ENCODE measurements at regions not wholly inside any gene's neighbourhood (a gene's known extent, or its start where the extent isn't known, plus 50 kb on each side); places are given as distances from the start of the nearest gene placed in this dataset.

DNA sequence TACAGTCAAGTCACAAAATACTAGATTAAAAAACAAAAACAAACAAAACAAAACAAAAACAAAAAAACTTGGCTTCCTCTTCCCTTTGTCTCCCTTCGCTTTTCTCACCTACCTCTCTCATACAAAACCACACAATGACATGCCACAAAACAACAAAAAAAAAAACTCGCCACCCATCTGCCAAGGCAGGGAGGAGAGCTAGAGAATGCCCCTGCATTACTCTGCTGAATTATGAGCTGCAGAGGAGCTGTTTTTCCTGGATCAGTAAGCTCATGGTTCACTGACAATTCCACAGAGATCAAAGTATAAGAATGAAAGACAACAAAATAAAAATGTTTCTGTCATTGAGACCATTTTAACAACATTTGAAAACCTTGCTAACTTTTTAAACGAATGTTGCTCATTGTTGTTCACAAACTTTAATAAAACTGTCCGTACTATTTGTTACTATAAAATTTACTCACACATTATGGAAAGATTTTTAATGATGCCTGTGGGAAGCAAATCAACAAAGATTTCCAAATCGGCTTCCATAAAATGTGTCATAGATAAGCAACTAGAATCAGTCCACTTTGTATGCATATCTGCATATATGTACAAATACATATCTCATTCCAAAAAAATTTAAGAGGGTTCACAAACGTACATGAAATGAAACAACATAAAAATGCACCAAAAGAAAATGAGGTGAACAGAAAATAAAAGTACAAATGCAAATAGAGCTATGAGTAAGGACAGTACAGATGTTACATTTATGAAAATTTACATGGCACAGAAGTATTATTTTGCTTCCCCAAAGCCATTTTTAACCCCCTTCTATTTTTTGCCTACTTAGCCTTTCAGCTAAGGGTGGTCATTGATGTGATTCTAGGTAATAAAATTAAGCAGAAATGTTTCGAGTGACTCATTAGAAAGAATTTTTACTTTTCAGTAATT, 252.4 kb upstream of the FAT4 start:
- no peak for DNase-seq (ENCODE audit: low spot score)

DNA sequence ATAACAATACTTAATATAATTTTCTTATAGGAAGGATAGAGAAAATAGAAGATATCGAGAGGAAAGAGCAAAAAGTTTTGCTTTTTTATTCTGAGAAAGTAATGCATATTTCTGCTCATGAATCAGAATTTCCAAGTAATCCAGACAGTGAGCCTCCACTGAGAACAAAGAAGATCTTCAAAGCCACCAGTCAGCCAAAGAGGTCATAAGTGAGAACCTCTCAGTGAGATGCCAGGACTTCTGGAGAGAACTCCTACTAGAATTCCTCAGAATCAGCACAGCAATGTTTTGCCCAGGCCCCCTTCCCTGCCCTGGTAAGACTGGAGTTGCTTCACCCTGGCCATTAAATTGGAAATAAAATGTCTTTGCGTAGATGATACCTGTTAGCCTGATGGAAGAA, 254.4 kb upstream of the FAT4 start:
- DNase-seq (ENCODE audit: low spot score) = no peak

DNA sequence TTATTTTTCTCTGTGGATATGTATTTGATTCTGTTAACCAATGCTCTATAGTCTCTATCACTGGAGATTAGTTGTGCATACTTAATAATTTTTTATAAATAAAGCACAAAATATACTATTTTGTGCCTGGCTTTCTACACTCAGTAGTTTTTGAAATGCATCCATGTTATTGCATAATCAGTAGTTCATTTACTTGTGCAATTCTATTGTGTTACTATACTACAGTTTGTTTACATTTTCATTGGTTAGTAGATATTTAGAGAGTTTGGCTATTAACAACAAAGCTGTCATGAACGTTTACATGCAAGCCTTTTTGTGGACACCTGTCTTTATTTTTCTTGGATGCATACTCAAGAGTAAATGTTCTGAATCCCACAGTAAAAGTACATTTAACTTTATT, 265.0 kb upstream of the FAT4 start:
- DNase-seq (ENCODE audit: low spot score) = no peak

DNA sequence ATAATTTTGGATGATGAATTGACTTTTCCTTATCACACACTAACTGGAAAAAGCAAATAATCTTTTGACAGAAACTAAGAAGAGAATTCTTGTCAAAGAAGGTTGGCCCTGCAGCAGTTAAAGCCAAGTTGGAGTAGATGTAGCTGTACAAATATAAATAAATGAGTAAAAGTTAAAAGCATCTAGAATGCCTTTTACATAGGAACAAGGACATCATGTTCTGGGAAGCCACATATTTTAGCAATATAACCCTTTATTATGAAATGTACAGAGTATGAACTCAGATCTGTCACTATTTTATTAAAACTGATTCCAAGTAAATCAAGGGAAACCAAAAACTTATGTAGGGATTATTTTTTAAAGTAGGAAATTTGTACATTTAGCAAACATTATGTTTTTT, 269.4 kb upstream of the FAT4 start:
- no peak for DNase-seq (ENCODE audit: low spot score)

DNA sequence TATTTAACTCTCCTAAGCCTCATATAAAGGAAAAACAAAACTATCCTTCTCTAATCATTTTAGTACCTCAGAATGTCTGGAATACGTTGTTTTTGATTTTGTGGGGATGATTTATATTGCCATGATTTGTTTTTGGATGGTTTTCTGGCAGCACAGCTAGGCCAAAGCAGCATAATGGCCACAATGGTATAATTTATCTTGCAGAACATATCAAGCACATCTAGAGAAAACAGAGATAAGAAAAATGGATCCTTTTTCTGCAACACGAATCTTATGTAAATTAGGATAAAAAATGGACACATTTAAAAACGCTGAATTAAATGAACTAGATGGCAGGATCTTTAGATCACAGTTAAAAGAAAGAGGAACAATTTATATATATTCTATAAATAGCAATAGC, 269.9 kb upstream of the FAT4 start:
- DNase-seq (ENCODE audit: low spot score) = no peak

DNA sequence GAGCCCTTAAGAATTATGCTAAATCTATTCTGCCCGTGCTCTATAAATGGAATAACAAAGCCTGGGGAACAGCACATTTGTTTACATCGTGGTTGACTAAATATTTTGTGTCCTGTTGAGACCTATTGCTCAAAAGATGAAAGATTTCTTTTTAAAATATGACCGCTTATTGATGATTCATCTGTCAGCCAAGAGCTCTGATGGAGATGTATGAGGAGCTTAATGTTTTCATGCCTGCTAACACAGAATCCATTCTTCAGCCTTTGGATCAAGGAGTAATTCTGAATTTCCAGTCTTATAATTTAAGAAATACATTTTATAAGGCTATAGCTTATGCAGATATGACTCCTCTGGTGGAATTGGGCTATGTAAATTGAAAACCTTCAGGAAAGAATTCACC, 271.3 kb upstream of the FAT4 start:
- DNase-seq (ENCODE audit: low spot score) = no peak

DNA sequence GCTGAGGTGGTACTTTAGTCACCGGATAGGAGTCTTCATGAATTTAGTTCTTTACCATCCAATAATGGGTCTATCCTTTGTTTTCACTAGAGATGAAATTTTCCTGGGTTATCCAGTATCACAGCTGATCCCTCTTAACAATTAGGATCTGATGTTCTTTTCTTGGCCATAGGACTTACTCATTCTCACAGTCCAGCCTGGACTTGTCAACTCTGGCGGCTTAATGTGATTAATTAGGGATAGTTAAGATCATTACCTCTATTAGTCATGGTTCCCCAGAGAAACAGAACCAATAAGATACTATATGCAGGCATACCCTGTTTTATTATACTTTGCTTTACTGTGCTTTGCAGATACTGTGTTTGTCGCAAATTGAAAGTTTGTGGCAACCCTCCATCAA, 272.7 kb upstream of the FAT4 start:
- DNase-seq (ENCODE audit: low spot score) = no peak

DNA sequence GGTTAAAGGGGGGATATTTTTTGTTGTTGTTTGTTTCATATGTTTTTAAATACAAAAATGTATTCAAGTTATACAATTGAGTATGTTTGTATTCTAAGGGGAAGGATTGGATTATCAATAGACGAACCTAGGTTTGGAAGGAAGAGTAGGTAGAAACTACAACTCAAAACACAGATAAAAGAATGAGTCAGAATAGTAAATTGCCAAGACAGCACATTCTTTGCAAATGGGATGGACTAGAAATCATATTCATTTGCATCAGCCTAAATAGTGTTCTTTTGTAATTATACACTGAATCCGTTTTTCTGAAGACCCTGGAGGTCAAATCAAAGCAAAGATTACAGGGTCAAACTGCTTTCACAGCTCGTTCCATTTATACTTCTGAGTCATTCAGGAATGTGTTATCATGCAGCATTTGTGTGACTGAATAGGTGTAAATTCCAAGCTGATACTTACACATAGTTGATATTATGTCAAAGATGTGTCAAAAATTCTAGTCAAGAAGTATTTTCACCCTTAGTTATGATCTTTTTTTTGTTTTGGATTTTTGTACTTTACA, 273.3 kb upstream of the FAT4 start:
- DNase-seq (ENCODE audit: low spot score) = no peak

DNA sequence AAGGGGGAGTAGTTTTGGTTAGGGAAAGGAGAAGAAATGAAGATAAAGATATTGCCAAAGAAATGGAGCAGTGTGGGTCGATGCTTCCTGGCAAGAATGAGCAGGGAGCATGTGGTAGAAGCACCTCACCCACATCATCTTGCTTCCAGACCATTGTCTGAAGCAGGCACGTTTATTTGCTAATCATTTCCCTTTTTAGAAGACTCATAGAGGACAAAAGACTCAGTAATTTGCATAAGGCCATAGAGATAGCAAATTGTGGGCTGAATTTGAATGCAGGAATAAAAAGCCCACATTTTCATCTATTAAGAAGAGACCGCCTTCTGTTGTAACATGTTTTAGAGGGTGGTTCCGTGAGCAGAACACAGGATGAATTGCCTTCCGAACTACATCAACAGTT, 275.2 kb upstream of the FAT4 start:
- DNase-seq (ENCODE audit: low spot score) = no peak

DNA sequence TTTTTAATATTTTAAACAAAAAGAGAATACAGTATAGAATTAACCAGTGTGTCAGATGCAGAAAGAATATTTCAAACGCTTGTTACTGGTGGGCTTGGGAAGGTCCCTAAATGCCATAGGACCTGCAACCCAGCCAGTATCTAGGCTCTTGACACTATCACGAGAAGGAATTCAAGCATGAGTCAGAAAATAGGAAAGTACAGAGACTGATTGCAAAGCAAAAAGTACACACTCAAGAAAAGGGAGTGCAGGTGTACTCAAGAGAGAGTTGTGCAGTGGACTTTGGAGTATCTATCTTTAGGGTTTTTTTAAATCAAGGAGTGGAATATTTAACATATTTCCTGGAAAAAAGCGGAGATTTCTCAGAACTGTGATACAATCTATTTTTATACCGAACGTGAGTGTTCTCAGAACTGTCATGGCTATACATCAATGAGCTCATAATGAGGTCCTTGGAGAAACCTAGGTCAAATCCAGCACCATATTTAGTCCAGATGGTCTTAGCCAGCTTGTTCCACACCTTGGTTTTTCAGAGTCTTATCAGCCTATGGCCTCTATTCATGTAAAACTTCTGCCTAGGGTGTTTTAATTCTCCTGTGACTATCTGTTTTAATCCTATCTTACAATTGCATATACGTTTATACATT, 291.8 kb upstream of the FAT4 start:
- DNase-seq (ENCODE audit: low spot score) = no peak

DNA sequence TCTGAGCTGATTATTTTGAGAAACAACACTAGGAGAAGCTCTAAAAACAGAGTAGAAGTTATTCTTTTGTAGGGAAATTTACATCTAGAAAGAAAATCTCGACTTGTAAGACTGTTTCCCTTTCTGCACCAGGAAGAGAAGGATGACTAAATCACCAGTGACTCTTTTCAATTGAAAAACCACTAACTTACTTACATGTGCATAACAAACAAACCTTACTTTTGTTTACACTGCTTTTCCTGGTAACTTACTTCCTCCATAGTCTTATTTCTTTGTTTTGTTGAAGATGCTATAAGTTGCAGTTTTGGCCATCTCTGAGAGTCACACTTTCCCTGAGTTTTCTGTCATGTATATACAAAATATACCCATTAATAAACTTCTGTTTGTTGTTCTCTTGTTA, 293.6 kb upstream of the FAT4 start:
- DNase-seq (ENCODE audit: low spot score) = no peak

DNA sequence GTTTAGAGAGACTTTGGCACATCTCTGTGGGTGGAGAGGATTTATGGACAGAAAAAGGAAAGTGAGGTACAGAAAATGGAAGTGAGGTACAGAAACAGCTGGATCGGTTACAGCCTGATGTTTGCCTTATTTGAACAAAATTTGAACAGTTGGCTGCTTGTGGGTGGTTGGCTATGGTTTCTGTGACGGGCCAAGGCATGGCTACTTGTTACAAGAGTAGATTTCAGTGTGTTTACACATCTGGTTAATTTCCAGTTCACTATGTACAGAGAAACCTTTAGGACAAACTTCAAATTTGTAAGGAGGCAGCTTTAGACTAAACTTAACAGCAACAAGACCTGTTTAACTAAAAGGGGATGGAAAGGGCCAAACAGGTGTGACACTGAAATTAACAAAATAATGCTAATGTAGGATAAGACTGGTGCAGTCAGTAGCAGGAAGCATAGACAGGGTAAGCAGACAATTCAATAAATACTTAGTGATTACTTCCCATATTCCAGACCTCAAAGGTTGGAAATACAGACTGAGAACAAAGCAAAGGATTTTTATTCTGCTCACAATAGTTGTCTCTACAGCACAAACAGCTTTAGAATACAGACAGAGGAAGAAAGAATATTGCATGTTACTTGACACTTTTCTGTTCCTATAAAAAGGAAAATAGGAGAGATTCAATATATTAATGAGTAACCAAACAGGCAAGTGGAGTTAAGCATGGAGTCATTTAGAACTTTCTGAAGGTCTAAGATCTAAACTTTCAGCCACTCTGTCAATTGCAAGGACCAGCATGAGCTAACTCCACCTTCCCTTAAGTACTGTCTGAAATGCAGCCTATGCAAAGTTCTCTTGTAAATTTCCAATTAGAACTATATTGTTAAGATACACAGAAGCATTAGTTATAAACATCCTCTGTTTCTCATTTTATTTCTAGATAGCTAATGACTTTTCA, 294.4 kb upstream of the FAT4 start:
- DNase-seq (ENCODE audit: low spot score) = no peak

DNA sequence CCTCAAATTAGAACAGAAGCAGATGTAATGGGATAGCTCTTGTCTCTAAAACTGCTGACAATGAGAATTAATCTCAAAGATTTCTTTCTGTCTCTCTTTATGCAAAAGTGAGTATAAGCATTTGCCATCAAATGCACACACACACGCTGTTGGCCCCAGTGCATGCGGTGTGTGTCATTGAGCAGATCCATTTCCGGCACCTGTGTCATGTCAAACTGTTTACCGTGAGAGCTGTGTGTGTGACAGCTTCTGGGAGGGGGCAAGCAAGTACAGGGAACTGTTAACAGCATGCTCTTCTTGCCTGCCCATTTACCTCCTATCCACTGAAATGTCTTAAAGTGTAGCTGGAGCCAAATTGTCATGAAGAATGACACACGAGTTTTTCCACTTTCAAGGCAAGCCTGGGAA, 297.9 kb upstream of the FAT4 start:
- no peak for DNase-seq (ENCODE audit: low spot score)

DNA sequence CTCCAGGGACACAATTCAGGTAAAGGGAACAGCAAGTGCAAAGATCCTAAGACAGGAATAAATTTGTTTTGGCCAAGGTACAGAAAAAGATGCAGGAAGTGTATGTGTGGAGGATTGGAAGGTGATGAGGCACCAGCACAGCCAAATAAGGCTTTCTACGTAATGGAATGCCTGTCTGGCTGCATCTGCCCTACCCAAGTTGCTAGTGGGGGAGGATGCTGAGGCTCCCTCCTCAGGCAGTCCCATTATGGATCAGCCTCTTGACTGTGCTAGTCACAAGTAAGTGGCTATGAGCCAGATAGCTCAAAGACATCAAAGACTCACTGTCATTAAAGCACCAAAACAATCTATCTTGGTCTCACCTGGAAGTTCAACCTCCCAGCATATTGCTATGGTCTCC, 300.9 kb upstream of the FAT4 start:
- DNase-seq (ENCODE audit: low spot score) = no peak

DNA sequence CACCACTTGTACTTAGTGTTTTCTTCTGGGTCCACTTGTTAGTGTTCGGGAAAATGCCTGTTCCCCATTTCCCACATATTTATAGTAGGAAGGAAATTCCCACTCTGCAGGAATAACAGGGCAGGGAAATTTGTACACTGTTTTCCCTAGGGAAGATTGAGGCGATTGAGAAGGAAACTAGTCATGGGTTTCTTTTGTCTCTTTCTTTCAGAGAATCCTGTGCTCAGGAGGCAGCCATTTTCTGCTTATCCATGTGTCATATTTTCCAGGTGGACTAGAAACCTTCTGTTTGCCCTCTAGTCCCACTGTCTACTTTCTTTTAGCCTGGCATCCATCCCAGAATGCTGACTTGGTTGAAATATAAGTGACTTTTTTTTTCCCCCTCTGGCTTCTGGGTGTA, 299.1 kb upstream of the ANKRD50 start:
- DNase-seq (ENCODE audit: low spot score) = no peak

DNA sequence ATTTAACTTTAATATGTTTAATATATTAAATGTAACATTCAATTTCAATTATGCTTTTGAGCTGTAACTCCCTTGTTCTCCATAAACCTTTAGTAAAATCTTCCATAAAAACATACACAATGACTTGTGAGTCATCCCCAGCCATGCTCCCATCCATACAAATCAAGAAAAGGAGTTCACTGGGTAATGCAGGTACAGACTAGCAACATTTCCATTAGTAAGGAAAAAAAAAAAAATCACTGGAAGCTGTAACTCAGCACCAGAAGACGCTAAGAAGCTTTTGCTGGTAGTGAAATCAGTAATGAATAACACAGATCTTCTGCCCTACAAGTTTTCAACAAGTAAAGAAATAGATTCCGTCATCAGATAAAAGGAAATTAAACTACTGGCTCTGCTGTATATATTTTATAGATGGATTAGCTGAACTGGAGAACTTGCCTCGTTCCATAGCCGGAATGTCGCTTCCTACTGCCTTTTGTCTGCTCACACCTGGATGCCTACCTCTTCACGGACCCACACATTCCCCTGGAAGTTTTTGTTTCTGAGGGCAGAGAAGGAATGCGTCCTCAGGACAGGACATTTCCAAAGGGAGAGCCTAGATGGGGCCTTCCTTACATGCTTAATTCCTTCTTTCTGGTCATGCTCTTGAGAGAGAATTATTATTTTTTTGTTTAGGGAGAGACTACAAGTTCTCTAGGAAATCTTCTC, 298.4 kb upstream of the ANKRD50 start:
- no peak for DNase-seq (ENCODE audit: low spot score)

DNA sequence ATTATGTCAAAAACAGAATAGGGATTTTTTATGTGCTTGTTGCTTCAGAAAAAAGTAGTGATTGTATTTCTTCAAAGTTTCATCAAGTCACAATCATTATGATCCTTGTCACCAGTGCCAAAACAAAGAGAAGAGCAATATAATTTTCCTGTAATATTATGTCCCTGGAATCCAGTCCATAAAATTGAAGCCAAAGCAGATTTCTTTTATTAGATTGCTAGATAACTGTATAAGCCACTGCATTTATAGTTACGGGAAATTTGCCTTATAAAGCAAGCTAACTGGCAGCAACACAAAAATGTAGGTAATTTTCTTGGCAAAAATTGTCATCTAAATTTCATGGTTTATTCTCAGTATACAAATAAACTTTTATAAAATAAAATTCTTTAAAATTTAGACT, 296.1 kb upstream of the ANKRD50 start:
- DNase-seq (ENCODE audit: low spot score) = no peak

DNA sequence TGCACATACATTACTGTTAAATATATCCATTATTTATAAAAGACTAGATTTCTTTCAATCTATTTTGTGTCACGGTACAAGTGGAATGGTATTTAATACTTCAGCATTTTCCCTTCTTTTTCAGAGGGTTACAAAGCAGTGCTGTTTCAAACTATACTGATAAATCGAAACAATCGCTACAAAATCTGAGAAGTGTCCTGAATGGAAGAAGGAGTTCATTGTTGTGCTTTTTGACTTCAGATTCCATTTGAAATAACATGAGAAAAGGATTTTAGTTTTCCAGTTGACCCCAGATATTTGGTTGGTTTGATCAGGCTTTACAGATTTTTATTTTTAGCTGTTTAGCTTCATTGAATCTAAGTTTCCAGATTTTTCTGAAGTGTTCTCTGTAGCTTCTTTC, 292.1 kb upstream of the ANKRD50 start:
- no peak for DNase-seq (ENCODE audit: low spot score)

DNA sequence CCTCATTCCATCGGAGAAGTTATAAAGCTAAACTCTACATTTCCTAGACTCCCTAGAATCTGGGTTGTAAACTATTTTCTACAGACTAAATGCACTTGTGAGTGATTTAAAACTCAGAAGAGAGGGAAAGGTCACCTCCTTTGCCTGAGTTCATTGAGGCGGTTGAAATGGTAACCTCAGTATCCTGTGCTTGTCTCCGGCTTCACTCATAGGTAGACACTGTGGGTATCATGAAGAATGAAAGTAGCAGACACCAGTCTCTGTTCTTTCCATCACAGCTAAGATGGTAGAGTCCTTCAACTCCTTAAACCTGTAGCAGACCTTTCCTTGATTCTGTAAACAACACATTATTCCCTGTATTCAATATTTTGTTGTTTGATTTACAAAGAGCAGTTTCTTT, 291.3 kb upstream of the ANKRD50 start:
- no peak for DNase-seq (ENCODE audit: low spot score)

DNA sequence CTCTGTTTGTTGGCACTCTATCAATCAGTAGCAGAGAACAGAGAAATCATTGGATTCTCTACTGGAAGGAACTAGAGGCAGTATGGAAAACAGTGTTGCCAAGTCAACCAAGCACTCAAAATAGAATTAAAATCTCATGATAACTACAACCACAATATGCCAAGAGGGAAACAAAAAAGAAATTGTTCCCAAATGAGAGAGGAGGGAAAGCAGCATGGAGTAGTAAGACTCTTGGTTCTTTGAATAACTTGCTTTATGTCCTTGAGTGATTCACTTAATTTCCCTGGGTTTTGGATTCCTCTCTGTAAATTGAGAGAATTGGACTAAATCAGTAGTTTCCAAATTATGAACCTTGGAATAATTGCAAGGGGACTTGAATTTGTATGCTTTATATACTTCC, 285.5 kb upstream of the ANKRD50 start:
- DNase-seq (ENCODE audit: low spot score) = no peak

DNA sequence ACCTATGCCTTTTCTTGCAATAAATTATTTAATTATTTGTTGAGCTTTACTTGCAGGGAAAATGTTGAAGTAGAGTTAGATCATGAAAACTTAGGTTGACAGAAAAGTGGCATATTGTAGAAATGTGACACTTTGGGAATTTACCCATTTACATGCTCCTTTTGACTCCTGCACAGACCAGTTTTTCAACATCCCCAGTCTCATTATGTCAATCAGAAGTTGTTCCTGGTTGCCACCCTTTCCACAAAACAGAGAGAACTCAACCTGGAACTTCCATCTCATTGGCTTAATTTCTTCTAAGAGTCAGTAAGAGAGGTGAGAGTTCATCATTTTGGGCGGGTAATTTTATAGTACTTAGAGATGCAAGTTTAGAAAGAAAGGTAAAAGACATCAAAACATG, 284.6 kb upstream of the ANKRD50 start:
- DNase-seq (ENCODE audit: low spot score) = no peak

DNA sequence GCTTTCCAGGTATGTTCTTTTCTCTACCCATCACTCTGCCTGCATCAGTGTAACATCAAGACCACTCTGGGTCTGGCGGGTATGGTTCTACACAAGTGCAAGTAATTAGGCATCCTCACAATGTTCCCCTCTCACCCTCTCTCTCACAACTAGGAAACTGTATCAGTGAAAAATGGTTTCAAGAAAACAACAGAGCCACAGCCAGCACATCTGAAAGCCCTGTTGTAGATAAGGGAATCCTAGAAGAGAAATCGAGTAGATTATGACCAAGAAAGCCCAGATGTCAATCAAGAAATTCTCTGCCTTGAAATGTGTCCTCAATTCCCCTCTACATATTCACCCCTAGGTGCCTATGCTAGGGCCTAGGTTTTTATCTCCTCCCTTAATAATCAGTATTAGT, 281.3 kb upstream of the ANKRD50 start:
- no peak for DNase-seq (ENCODE audit: low spot score)

All from HuH-7.5 (cell line).